Natural killer cell (primary cell): ENCODE measurements at regions not wholly inside any gene's neighbourhood (a gene's known extent, or its start where the extent isn't known, plus 50 kb on each side); places are given as distances from the start of the nearest gene placed in this dataset.

Source experiments
- ATAC-seq, 3 donors: fragments of 150-1000 bp in 2 of 3; fragments of 200-7000 bp in 1 of 3; cut with Tn5 transposase; 1 replicate in 1 of 3; 2 replicates in 2 of 3; pipeline ENCODE4 v1.10.0; 2021; ENCODE audit warnings: mild to moderate bottlenecking in 2 of 3, moderate library complexity in 2 of 3
- DNase-seq, 2 donors: peaks; one replicate each; pipeline versions ENCODE4 v3.0.0 to v3.0.0-alpha.2; 2013 to 2021; ENCODE audit warnings: mixed read lengths in 1 of 2
- H3K27ac ChIP-seq: one replicate; pipeline ENCODE4 v1.5.1; 2013; ENCODE audit warnings: mild to moderate bottlenecking, low read length
- H3K27me3 ChIP-seq: one replicate; pipeline ENCODE4 v1.6.1; 2013; ENCODE audit warnings: low read length; ENCODE audit not compliant: control insufficient read depth, insufficient read depth
- H3K36me3 ChIP-seq: one replicate; pipeline ENCODE4 v1.6.1; 2013; ENCODE audit warnings: low read length; ENCODE audit not compliant: control insufficient read depth, insufficient read depth
- H3K4me1 ChIP-seq: one replicate; pipeline ENCODE4 v1.6.1; 2013; ENCODE audit warnings: low read length; ENCODE audit not compliant: control insufficient read depth, insufficient read depth
- H3K4me3 ChIP-seq: one replicate; pipeline ENCODE4 v1.5.1; 2013; ENCODE audit warnings: low read length
- H3K9me3 ChIP-seq: one replicate; pipeline ENCODE4 v1.6.1; 2013; ENCODE audit warnings: low read length; ENCODE audit not compliant: control insufficient read depth, insufficient read depth
- H3K27ac Mint-ChIP-seq, 2 donors: one replicate each; pipeline ENCODE4 v1.8.0; 2022; ENCODE audit warnings: mild to moderate bottlenecking in 2 of 2, mixed read lengths in 2 of 2, moderate library complexity in 1 of 2
- H3K27me3 Mint-ChIP-seq, 2 donors: one replicate each; pipeline ENCODE4 v1.8.0; 2022; ENCODE audit warnings: low read depth in 2 of 2, mixed read lengths in 2 of 2
- H3K36me3 Mint-ChIP-seq: one replicate; pipeline ENCODE4 v1.8.0; 2022; ENCODE audit warnings: mixed read lengths
- H3K4me1 Mint-ChIP-seq, 2 donors: one replicate each; pipeline ENCODE4 v1.8.0; 2022; ENCODE audit warnings: mixed read lengths in 2 of 2
- H3K4me3 Mint-ChIP-seq: one replicate; pipeline ENCODE4 v1.8.0; 2022; ENCODE audit warnings: mild to moderate bottlenecking, moderate library complexity, mixed read lengths
- H3K9me3 Mint-ChIP-seq, 2 donors: one replicate each; pipeline ENCODE4 v1.8.0; 2022; ENCODE audit warnings: mixed read lengths in 2 of 2
- CTCF ChIP-seq: fragments of 200-600 bp; IDR thresholded peaks from one replicate; pipeline ENCODE4 v1.8.0; 2022; ENCODE audit warnings: antibody characterized with exemption
- WGBS: methylation state at CpG from one replicate; pipeline ENCODE4 v1.1.7; 2013; ENCODE audit warnings: missing lambda C conversion rate; ENCODE audit not compliant: insufficient coverage; 5-methylcytosine and 5-hydroxymethylcytosine counted together
- intact Hi-C: fragments of 100-400 bp; cut with micrococcal nuclease; formaldehyde crosslinking; loops from one replicate; pipeline ENCODE4 v1.14.2; 2022

- 84% methylated on average over 4 of the region's 4 CpGs for WGBS
- H3K4me3 Mint-ChIP-seq: no peak overlapping the region
- no peaks in the 10 kb centered on the region for H3K9me3 Mint-ChIP-seq
- no peak for DNase-seq
- H3K4me1 Mint-ChIP-seq: no peaks in the 10 kb centered on the region
- ATAC-seq: no peak
- H3K36me3 Mint-ChIP-seq: no peaks in the 10 kb centered on the region
- TF ChIP-seq CTCF: no peak
- Histone ChIP-seq H3K27me3 (no peaks in the 10 kb centered on the region), H3K4me1 (no peaks in the 10 kb centered on the region), H3K9me3 (no peaks in the 10 kb centered on the region), H3K27ac (no peak overlapping the region), H3K36me3 (no peaks in the 10 kb centered on the region), H3K4me3 (no peak overlapping the region)
- no peak overlapping the region for H3K27ac Mint-ChIP-seq
- intact Hi-C loops: no loop called here
- peaks cover 0 to 8% of the 10 kb centered on the region in 2 donors for H3K27me3 Mint-ChIP-seq
These were observed 283.8 kb downstream of the CDC5L start for GRCh38 chr6:44671333-44671732.

- Histone ChIP-seq H3K9me3 (no peaks in the 10 kb centered on the region), H3K27me3 (no peaks in the 10 kb centered on the region), H3K36me3 (no peaks in the 10 kb centered on the region), H3K4me1 (no peaks in the 10 kb centered on the region), H3K27ac (no peak overlapping the region), H3K4me3 (no peak overlapping the region)
- H3K9me3 Mint-ChIP-seq: no peaks in the 10 kb centered on the region
- H3K4me1 Mint-ChIP-seq: no peaks in the 10 kb centered on the region
- no peak overlapping the region for H3K27ac Mint-ChIP-seq
- WGBS: 86% methylated on average over 3 of the region's 3 CpGs
- DNase-seq (no peak), ATAC-seq (no peak)
- no peak overlapping the region for H3K4me3 Mint-ChIP-seq
- intact Hi-C loops: no loop called here
- peaks cover 0 to 5% of the 10 kb centered on the region in 2 donors for H3K27me3 Mint-ChIP-seq
- no peak for TF ChIP-seq CTCF
- no peaks in the 10 kb centered on the region for H3K36me3 Mint-ChIP-seq
These were observed 284.6 kb downstream of the CDC5L start for GRCh38 chr6:44672086-44672485.

GRCh38 chr6:44672841-44673240, 285.3 kb downstream of the CDC5L start:
- H3K27me3 ChIP-seq: no peaks in the 10 kb centered on the region

More at GRCh38 chr6:44672841-44673240, 285.3 kb downstream of the CDC5L start:
- ATAC-seq (no peak), DNase-seq (no peak)
- H3K4me3 Mint-ChIP-seq: no peak overlapping the region
- H3K27ac Mint-ChIP-seq: no peak overlapping the region
- no peaks in the 10 kb centered on the region for H3K4me1 Mint-ChIP-seq
- TF ChIP-seq CTCF: no peak
- no peaks in the 10 kb centered on the region for H3K9me3 Mint-ChIP-seq
- Histone ChIP-seq H3K27ac (no peak overlapping the region), H3K9me3 (no peaks in the 10 kb centered on the region), H3K4me3 (no peak overlapping the region), H3K4me1 (no peaks in the 10 kb centered on the region), H3K36me3 (no peaks in the 10 kb centered on the region)
- H3K36me3 Mint-ChIP-seq: no peaks in the 10 kb centered on the region
- WGBS: 86% methylated on average over 4 of the region's 4 CpGs
- intact Hi-C loops: no loop called here
- peaks cover 0 to 5% of the 10 kb centered on the region in 2 donors for H3K27me3 Mint-ChIP-seq
